ENCODE measurements at regions not wholly inside any gene's neighbourhood (a gene's known extent, or its start where the extent isn't known, plus 50 kb on each side); places are given as distances from the start of the nearest gene placed in this dataset.
"Not testable (repeated sequence)": the region's sequence is repeated elsewhere in the genome, so short reads cannot be mapped to it uniquely, and the experiment has no call there.

DNA sequence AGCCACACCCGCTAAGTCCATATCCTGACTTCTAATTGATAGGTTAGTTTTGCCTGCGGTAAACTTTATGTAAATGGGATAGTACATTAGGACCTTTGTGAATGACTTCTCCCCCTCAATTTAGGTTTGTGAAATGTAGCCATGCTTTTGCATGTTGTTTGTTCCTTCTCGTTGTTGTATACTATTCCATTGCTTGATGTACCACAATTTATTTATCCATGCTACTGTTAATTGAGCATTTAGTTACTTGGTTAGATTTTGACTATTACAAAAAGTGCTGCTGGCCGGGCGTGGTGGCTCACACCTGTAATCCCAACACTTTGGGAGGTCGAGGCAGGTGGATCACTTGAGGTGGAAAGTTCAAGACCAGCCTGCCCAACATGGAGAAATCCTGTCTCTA lies 150.8 kb upstream of the MED13 start:
- not testable (repeated sequence) for H2BK12ac ChIP-seq (ENCODE audit: low read length in 2 of 2); H2BK120ac ChIP-seq (ENCODE audit: low read depth, low read length); H3K4me1 ChIP-seq (ENCODE audit: control insufficient read depth, insufficient read depth, low read depth, low read length); H3K14ac ChIP-seq (ENCODE audit: low read length in 2 of 2); H3K9me3 ChIP-seq (ENCODE audit: control insufficient read depth, low read length); H3K23ac ChIP-seq (ENCODE audit: low read length in 2 of 2); H4K8ac ChIP-seq (ENCODE audit: low read length); H3K4me2 ChIP-seq (ENCODE audit: low read length, poor library complexity, severe bottlenecking); H2AK5ac ChIP-seq (ENCODE audit: low read length, severe bottlenecking); H3K4ac ChIP-seq (ENCODE audit: low read depth in 1 of 2, low read length in 2 of 2); H2AFZ ChIP-seq (ENCODE audit: low read depth, low read length); H4K91ac ChIP-seq (ENCODE audit: low read length); H3K27ac ChIP-seq (ENCODE audit: low read length, poor library complexity, severe bottlenecking); H3K79me1 ChIP-seq (replicated peaks; ENCODE audit: low read length, poor library complexity, severe bottlenecking); H3K4me3 ChIP-seq (ENCODE audit: insufficient read depth in 1 of 2, low read depth in 1 of 2, low read length in 2 of 2); DNase-seq; H3K9ac ChIP-seq (ENCODE audit: low read length); H3K27me3 ChIP-seq (ENCODE audit: control insufficient read depth in 1 of 2, insufficient read depth in 1 of 2, low read length in 2 of 2); H2BK15ac ChIP-seq (ENCODE audit: low read depth, poor library complexity, severe bottlenecking); H2BK5ac ChIP-seq (ENCODE audit: low read depth, low read length, poor library complexity, severe bottlenecking); H3K36me3 ChIP-seq (ENCODE audit: control insufficient read depth in 1 of 2, insufficient read depth in 2 of 2, low read depth in 1 of 2, low read length in 2 of 2); H3K18ac ChIP-seq (ENCODE audit: low read depth in 1 of 2, low read length in 2 of 2)
- WGBS = 87% methylated on average over 5 of the region's 6 CpGs

DNA sequence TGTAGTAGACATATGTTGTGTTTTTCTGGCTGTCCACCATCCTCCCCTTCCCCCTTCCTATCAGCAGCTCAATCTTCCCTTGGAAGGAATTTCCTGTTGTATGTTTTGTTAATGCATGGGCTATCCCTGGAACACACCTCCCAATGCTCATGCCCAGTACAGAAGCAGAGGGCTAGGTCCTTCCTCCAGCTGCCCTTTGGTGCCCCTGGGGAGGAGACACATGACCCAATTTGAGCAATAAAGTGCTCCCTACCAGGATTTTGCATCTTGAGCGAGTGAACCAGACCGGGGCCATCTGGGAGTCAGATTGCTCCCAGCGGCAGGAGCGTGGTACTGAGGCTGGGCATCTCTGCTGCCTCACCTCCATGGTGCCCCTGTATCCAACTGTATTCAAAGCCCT lies 141.5 kb upstream of the MED13 start:
- Histone ChIP-seq H4K8ac (ENCODE audit: low read length) (no peak overlapping the region), H2BK5ac (ENCODE audit: low read depth, low read length, poor library complexity, severe bottlenecking) (no peak overlapping the region), H3K4me3 (ENCODE audit: insufficient read depth in 1 of 2, low read depth in 1 of 2, low read length in 2 of 2) (no peak overlapping the region), H3K4ac (ENCODE audit: low read depth in 1 of 2, low read length in 2 of 2) (no peak overlapping the region), H3K79me1 (replicated peaks; ENCODE audit: low read length, poor library complexity, severe bottlenecking) (no peaks in the 10 kb centered on the region), H3K18ac (ENCODE audit: low read depth in 1 of 2, low read length in 2 of 2) (peak overlapping the region in 1 of 2 experiments; percentile 66), H3K4me2 (ENCODE audit: low read length, poor library complexity, severe bottlenecking) (no peak overlapping the region), H4K91ac (ENCODE audit: low read length) (no peak overlapping the region), H2BK15ac (ENCODE audit: low read depth, poor library complexity, severe bottlenecking) (no peak overlapping the region), H3K23ac (ENCODE audit: low read length in 2 of 2) (no peak overlapping the region), H3K27ac (ENCODE audit: low read length, poor library complexity, severe bottlenecking) (no peak overlapping the region), H2AK5ac (ENCODE audit: low read length, severe bottlenecking) (no peak overlapping the region), H2BK120ac (ENCODE audit: low read depth, low read length) (no peak overlapping the region), H3K9ac (ENCODE audit: low read length) (no peak overlapping the region), H3K4me1 (ENCODE audit: control insufficient read depth, insufficient read depth, low read depth, low read length) (peaks cover 3% of the 10 kb centered on the region), H3K27me3 (ENCODE audit: control insufficient read depth in 1 of 2, insufficient read depth in 1 of 2, low read length in 2 of 2) (no peaks in the 10 kb centered on the region), H3K14ac (ENCODE audit: low read length in 2 of 2) (peak overlapping the region in 1 of 2 experiments; percentile 55), H2BK12ac (ENCODE audit: low read length in 2 of 2) (peak overlapping the region in 1 of 2 experiments; percentile 18), H3K36me3 (ENCODE audit: control insufficient read depth in 1 of 2, insufficient read depth in 2 of 2, low read depth in 1 of 2, low read length in 2 of 2) (no peaks in the 10 kb centered on the region), H3K9me3 (ENCODE audit: control insufficient read depth, low read length) (no peaks in the 10 kb centered on the region), H2AFZ (ENCODE audit: low read depth, low read length) (peak overlapping the region; percentile 42)
- DNase-seq = peak; percentile 27
- WGBS = 50% methylated on average over 4 of the region's 4 CpGs

DNA sequence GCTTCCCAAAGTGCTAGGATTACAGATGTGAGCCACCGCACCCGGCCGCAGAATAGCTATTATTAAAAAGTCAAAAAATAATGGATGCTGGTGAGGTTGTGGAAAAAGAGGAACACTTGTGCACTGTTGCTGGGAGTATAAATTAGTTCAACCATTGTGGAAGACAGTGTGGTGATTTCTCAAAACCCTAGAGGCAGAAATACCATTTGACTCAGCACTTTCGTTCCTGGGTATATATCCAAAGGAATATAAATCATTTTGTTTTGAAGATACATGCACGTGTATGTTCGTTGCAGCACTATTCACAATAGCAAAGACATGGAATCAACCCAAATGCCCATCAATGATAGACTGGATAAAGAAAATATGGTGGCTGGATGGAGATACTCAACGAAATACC lies 132.1 kb upstream of the MED13 start:
- not testable (repeated sequence) for H2BK15ac ChIP-seq (ENCODE audit: low read depth, poor library complexity, severe bottlenecking); H2BK12ac ChIP-seq (ENCODE audit: low read length in 2 of 2); H3K18ac ChIP-seq (ENCODE audit: low read depth in 1 of 2, low read length in 2 of 2); H3K4me3 ChIP-seq (ENCODE audit: insufficient read depth in 1 of 2, low read depth in 1 of 2, low read length in 2 of 2); H2BK120ac ChIP-seq (ENCODE audit: low read depth, low read length); H4K8ac ChIP-seq (ENCODE audit: low read length); H3K9ac ChIP-seq (ENCODE audit: low read length); H2BK5ac ChIP-seq (ENCODE audit: low read depth, low read length, poor library complexity, severe bottlenecking); H4K91ac ChIP-seq (ENCODE audit: low read length); H3K9me3 ChIP-seq (ENCODE audit: control insufficient read depth, low read length); H2AK5ac ChIP-seq (ENCODE audit: low read length, severe bottlenecking); H2AFZ ChIP-seq (ENCODE audit: low read depth, low read length); H3K4ac ChIP-seq (ENCODE audit: low read depth in 1 of 2, low read length in 2 of 2); H3K27ac ChIP-seq (ENCODE audit: low read length, poor library complexity, severe bottlenecking); H3K79me1 ChIP-seq (replicated peaks; ENCODE audit: low read length, poor library complexity, severe bottlenecking); H3K14ac ChIP-seq (ENCODE audit: low read length in 2 of 2); H3K27me3 ChIP-seq (ENCODE audit: control insufficient read depth in 1 of 2, insufficient read depth in 1 of 2, low read length in 2 of 2); H3K36me3 ChIP-seq (ENCODE audit: control insufficient read depth in 1 of 2, insufficient read depth in 2 of 2, low read depth in 1 of 2, low read length in 2 of 2); H3K23ac ChIP-seq (ENCODE audit: low read length in 2 of 2); DNase-seq; H3K4me2 ChIP-seq (ENCODE audit: low read length, poor library complexity, severe bottlenecking); H3K4me1 ChIP-seq (ENCODE audit: control insufficient read depth, insufficient read depth, low read depth, low read length)
- 88% methylated on average over 3 of the region's 7 CpGs for WGBS

DNA sequence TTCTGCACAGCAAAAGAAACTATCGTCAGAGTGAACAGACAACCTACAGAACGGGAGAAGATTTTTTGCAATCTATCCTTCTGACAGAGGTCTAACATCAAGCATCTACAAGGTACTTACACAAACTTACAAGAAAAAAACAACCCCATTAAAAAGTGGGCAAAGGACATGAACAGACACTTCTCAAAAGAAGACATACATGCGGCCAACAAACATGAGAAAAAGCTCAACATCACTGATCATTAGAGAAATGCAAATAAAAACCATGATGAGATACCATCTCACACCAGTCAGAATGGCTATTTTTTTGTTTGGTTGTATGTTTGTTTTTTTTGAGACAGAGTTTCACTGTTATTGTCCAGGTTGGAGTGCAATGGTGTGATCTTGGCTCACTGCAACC lies 131.5 kb upstream of the MED13 start:
- H3K4me3 ChIP-seq (ENCODE audit: insufficient read depth in 1 of 2, low read depth in 1 of 2, low read length in 2 of 2); H3K9me3 ChIP-seq (ENCODE audit: control insufficient read depth, low read length); H2AK5ac ChIP-seq (ENCODE audit: low read length, severe bottlenecking); H3K14ac ChIP-seq (ENCODE audit: low read length in 2 of 2); H3K4ac ChIP-seq (ENCODE audit: low read depth in 1 of 2, low read length in 2 of 2); H3K9ac ChIP-seq (ENCODE audit: low read length); H2BK15ac ChIP-seq (ENCODE audit: low read depth, poor library complexity, severe bottlenecking); H3K79me1 ChIP-seq (replicated peaks; ENCODE audit: low read length, poor library complexity, severe bottlenecking); H2BK5ac ChIP-seq (ENCODE audit: low read depth, low read length, poor library complexity, severe bottlenecking); H2BK120ac ChIP-seq (ENCODE audit: low read depth, low read length); DNase-seq; H4K91ac ChIP-seq (ENCODE audit: low read length); H3K4me1 ChIP-seq (ENCODE audit: control insufficient read depth, insufficient read depth, low read depth, low read length); H3K18ac ChIP-seq (ENCODE audit: low read depth in 1 of 2, low read length in 2 of 2); H2BK12ac ChIP-seq (ENCODE audit: low read length in 2 of 2); H3K23ac ChIP-seq (ENCODE audit: low read length in 2 of 2); H3K36me3 ChIP-seq (ENCODE audit: control insufficient read depth in 1 of 2, insufficient read depth in 2 of 2, low read depth in 1 of 2, low read length in 2 of 2); H3K27ac ChIP-seq (ENCODE audit: low read length, poor library complexity, severe bottlenecking); H4K8ac ChIP-seq (ENCODE audit: low read length); H2AFZ ChIP-seq (ENCODE audit: low read depth, low read length); H3K27me3 ChIP-seq (ENCODE audit: control insufficient read depth in 1 of 2, insufficient read depth in 1 of 2, low read length in 2 of 2); H3K4me2 ChIP-seq (ENCODE audit: low read length, poor library complexity, severe bottlenecking): not testable (repeated sequence)
- 93% methylated on average over 3 of the region's 3 CpGs for WGBS

All from mesenchymal stem cell (in vitro differentiated cells and primary cell).